Panc1 (cell line): ENCODE measurements at regions not wholly inside any gene's neighbourhood (a gene's known extent, or its start where the extent isn't known, plus 50 kb on each side); places are given as distances from the start of the nearest gene placed in this dataset.

Experiments
- ATAC-seq: fragments of 200-7000 bp; cut with Tn5 transposase; 2 replicates; pipeline ENCODE4 v1.9.1; 2020; ENCODE audit warnings: mild to moderate bottlenecking, moderate library complexity
- BruUV-seq: library from RNA; stranded (reverse); fragments of 400-500 nt; replicated peaks from 2 replicates; lab custom pipeline; 2021; lab: Mats Ljungman, UMichigan
- CTCF ChIA-PET: fragments of 300-600 bp; sonication (Branson Sonifier 250); formaldehyde crosslinking; loops from one replicate; lab custom pipeline; 2022; ENCODE audit warnings: antibody characterized with exemption; lab: Charles Lee
- POLR2A ChIA-PET: fragments of 300-600 bp; sonication (Branson Sonifier 250); formaldehyde crosslinking; loops from one replicate; lab custom pipeline; 2022; ENCODE audit warnings: antibody characterized with exemption; lab: Charles Lee
- DNase-seq: peaks from one replicate; pipeline ENCODE4 v3.0.0-alpha.2; 2010; ENCODE audit warnings: low read depth, low spot score
- H3K27ac ChIP-seq: 2 replicates; pipeline ENCODE4 v1.5.1; 2011; ENCODE audit warnings: mild to moderate bottlenecking, low read length, inconsistent platforms
- H3K27me3 ChIP-seq: fragments of 200-500 bp; sonication (Bioruptor generic); 2 replicates; pipeline ENCODE4 v1.6.0; 2014; ENCODE audit warnings: low read length, inconsistent platforms; ENCODE audit not compliant: control insufficient read depth, insufficient read depth
- H3K36me3 ChIP-seq: fragments of 200-500 bp; sonication (Bioruptor generic); 2 replicates; pipeline ENCODE4 v1.5.1; 2014; ENCODE audit warnings: inconsistent platforms, mild to moderate bottlenecking, low read length, moderate library complexity; ENCODE audit not compliant: control insufficient read depth, insufficient read depth
- H3K4me1 ChIP-seq: 2 replicates; pipeline ENCODE4 v1.5.1; 2011; ENCODE audit warnings: inconsistent platforms, mild to moderate bottlenecking, low read length, moderate library complexity; ENCODE audit not compliant: control insufficient read depth, insufficient read depth
- H3K4me3 ChIP-seq, 2 experiments: 2 replicates each; pipeline ENCODE4 v1.5.1; 2011 to 2012; ENCODE audit warnings: low read depth in 2 of 2, low read length in 2 of 2, mild to moderate bottlenecking in 2 of 2, inconsistent platforms in 1 of 2, moderate library complexity in 1 of 2
- H3K9me3 ChIP-seq: fragments of 200-500 bp; sonication (Bioruptor generic); 2 replicates; pipeline ENCODE4 v1.5.1; 2014; ENCODE audit warnings: low read depth, mild to moderate bottlenecking, inconsistent platforms, low read length, moderate library complexity; ENCODE audit not compliant: control insufficient read depth, insufficient read depth
- CTCF ChIP-seq: fragments of 450-650 bp; IDR thresholded peaks from 2 replicates; pipeline ENCODE4 v1.5.1; 2017; ENCODE audit warnings: mild to moderate bottlenecking
- POLR2AphosphoS5 ChIP-seq: IDR thresholded peaks from 2 replicates; pipeline ENCODE4 v1.6.1; 2012; ENCODE audit warnings: mild to moderate bottlenecking, low read depth, low read length, moderate library complexity
- REST ChIP-seq, 2 experiments: IDR thresholded peaks; 2 replicates each; pipeline ENCODE4 v1.6.1; 2011 to 2012; ENCODE audit warnings: low read depth in 2 of 2, control low read depth in 1 of 2, low read length in 1 of 2, mild to moderate bottlenecking in 1 of 2, moderate library complexity in 1 of 2; ENCODE audit not compliant: insufficient read depth in 1 of 2
- SIN3A ChIP-seq: IDR thresholded peaks from 2 replicates; pipeline ENCODE4 v1.6.1; 2012; ENCODE audit warnings: low read depth, mild to moderate bottlenecking, low read length, moderate library complexity, borderline replicate concordance; ENCODE audit not compliant: insufficient read depth
- TCF7L2 ChIP-seq: IDR thresholded peaks from 2 replicates; pipeline ENCODE4 v1.6.1; 2011; ENCODE audit warnings: mild to moderate bottlenecking, low read depth, low read length, inconsistent platforms
- in situ Hi-C: cut with HindIII; loops from 2 replicates; pipeline ENCODE4 v1.10.0; 2016; ENCODE audit warnings: low sequenced_read_pairs, low pct_unique_long_range_greater_than_20kb
- intact Hi-C: fragments of 100-400 bp; cut with micrococcal nuclease; formaldehyde crosslinking; loops from one replicate; pipeline ENCODE4 v1.10.0; 2022; ENCODE audit not compliant: unreplicated experiment

GRCh38 chr14:53695692-53696214 lies 260.9 kb downstream of the BMP4 start:
- Histone ChIP-seq H3K27me3 (no peaks in the 10 kb centered on the region), H3K4me3 (no peak overlapping the region), H3K4me1 (no peaks in the 10 kb centered on the region), H3K36me3 (no peaks in the 10 kb centered on the region), H3K9me3 (no peaks in the 10 kb centered on the region), H3K27ac (no peak overlapping the region)
- POLR2A ChIA-PET: no interaction called here
- ATAC-seq (no peak), DNase-seq (no peak)
- intact Hi-C loops: no loop called here
- BruUV-seq: no TSS peak
- CTCF ChIA-PET: no interaction called here
- TF ChIP-seq REST (IDR thresholded peaks at IDR 0.05; ENCODE audit: insufficient read depth in 1 of 2, low read depth in 2 of 2, low read length in 1 of 2): no peak
- in situ Hi-C loops: no loop called here

GRCh38 chr14:53692885-53693284 lies 263.7 kb downstream of the BMP4 start:
- intact Hi-C loops (no loop called here), in situ Hi-C loops (no loop called here)
- Histone ChIP-seq H3K36me3 (no peaks in the 10 kb centered on the region), H3K27me3 (no peaks in the 10 kb centered on the region), H3K4me3 (no peak overlapping the region), H3K27ac (no peak overlapping the region), H3K4me1 (no peaks in the 10 kb centered on the region), H3K9me3 (no peaks in the 10 kb centered on the region)
- no peak for TF ChIP-seq CTCF
- TF ChIP-seq POLR2AphosphoS5: no peak
- TF ChIP-seq REST (IDR thresholded peaks at IDR 0.05; ENCODE audit: insufficient read depth in 1 of 2, low read depth in 2 of 2, low read length in 1 of 2): no peak
- TF ChIP-seq TCF7L2: no peak
- no peak for TF ChIP-seq SIN3A
- DNase-seq (no peak), ATAC-seq (no peak)
- CTCF ChIA-PET: no interaction called here
- POLR2A ChIA-PET: no interaction called here
- no TSS peak for BruUV-seq
